GM18858 (cell line): ENCODE measurements at regions not wholly inside any gene's neighbourhood (a gene's known extent, or its start where the extent isn't known, plus 50 kb on each side); places are given as distances from the start of the nearest gene placed in this dataset.

Experiments used
- ATAC-seq: cut with Tn5 transposase; IDR thresholded peaks from one replicate; pipeline ENCODE4 v1.9.1; 2021; ENCODE audit not compliant: unreplicated experiment

GRCh38 chr6:91350146-91350908, 763.5 kb upstream of the MAP3K7 start:
- ATAC-seq: no peak

- ATAC-seq: no peak
Measured at GRCh38 chr6:91341473-91341872, 754.6 kb upstream of the MAP3K7 start.

- ATAC-seq: no peak
Measured at GRCh38 chr6:91340896-91341395, 754.1 kb upstream of the MAP3K7 start.

GRCh38 chr6:91337967-91338366, 751.1 kb upstream of the MAP3K7 start:
- ATAC-seq: no peak

- ATAC-seq: no peak
Measured at GRCh38 chr6:91330896-91331295, 744.0 kb upstream of the MAP3K7 start.

GRCh38 chr6:91328241-91328640, 741.4 kb upstream of the MAP3K7 start:
- no peak for ATAC-seq

GRCh38 chr6:91324711-91325110, 737.8 kb upstream of the MAP3K7 start:
- ATAC-seq: no peak

- ATAC-seq: no peak
Measured at GRCh38 chr6:91317984-91318383, 731.1 kb upstream of the MAP3K7 start.

GRCh38 chr6:91317247-91317835, 730.5 kb upstream of the MAP3K7 start:
- ATAC-seq: no peak

GRCh38 chr6:91310178-91310577, 723.3 kb upstream of the MAP3K7 start:
- no peak for ATAC-seq

- no peak for ATAC-seq
Measured at GRCh38 chr6:91305755-91306154, 718.9 kb upstream of the MAP3K7 start.

GRCh38 chr6:91304521-91304920, 717.6 kb upstream of the MAP3K7 start:
- no peak for ATAC-seq

GRCh38 chr6:91303326-91303725, 716.5 kb upstream of the MAP3K7 start:
- no peak for ATAC-seq

GRCh38 chr6:91299544-91300491, 712.9 kb upstream of the MAP3K7 start:
- ATAC-seq: no peak

GRCh38 chr6:91298543-91299145, 711.8 kb upstream of the MAP3K7 start:
- ATAC-seq: no peak

GRCh38 chr6:91293395-91293794, 706.5 kb upstream of the MAP3K7 start:
- no peak for ATAC-seq

- no peak for ATAC-seq
Measured at GRCh38 chr6:91291071-91291470, 704.2 kb upstream of the MAP3K7 start.

- ATAC-seq: no peak
Measured at GRCh38 chr6:91288741-91289140, 701.9 kb upstream of the MAP3K7 start.

GRCh38 chr6:91281901-91282300, 695.0 kb upstream of the MAP3K7 start:
- no peak for ATAC-seq

- ATAC-seq: no peak
Measured at GRCh38 chr6:91280494-91280830, 693.6 kb upstream of the MAP3K7 start.
